GM12878 (cell line): ENCODE measurements at regions not wholly inside any gene's neighbourhood (a gene's known extent, or its start where the extent isn't known, plus 50 kb on each side); places are given as distances from the start of the nearest gene placed in this dataset.

ENCODE experiments used
- CTCF ChIP-seq, 3 experiments: IDR thresholded peaks in 2 of 3; conservative IDR thresholded peaks in 1 of 3; 2 replicates each; pipeline ENCODE4 v1.5.1; 2011; ENCODE audit warnings: low read depth in 3 of 3, low read length in 3 of 3, mild to moderate bottlenecking in 3 of 3, control low read depth in 2 of 3, moderate library complexity in 2 of 3, inconsistent platforms in 1 of 3, mixed read lengths in 1 of 3; ENCODE audit not compliant: control insufficient read depth in 2 of 3, insufficient read depth in 1 of 3; ENCODE audit errors: extremely low read depth in 1 of 3
- DPF2 ChIP-seq: fragments of 450-650 bp; IDR thresholded peaks from 2 replicates; pipeline ENCODE4 v1.6.1; 2017; ENCODE audit warnings: mild to moderate bottlenecking
- EP300 ChIP-seq, 2 experiments: fragments of 150-350 bp in 1 of 2; IDR thresholded peaks; 2 replicates each; pipeline ENCODE4 v1.6.1; 2011 to 2012; ENCODE audit warnings: low read depth in 2 of 2, low read length in 2 of 2, borderline replicate concordance in 1 of 2, improper control_type of control experiment in 1 of 2, inconsistent platforms in 1 of 2; ENCODE audit not compliant: control insufficient read depth in 1 of 2
- ESRRA ChIP-seq: IDR thresholded peaks from 2 replicates; pipeline ENCODE4 v1.6.1; 2012; ENCODE audit warnings: mild to moderate bottlenecking, low read length, improper control_type of control experiment
- EZH2 ChIP-seq: IDR thresholded peaks from 2 replicates; pipeline ENCODE4 v1.6.1; 2012; ENCODE audit warnings: low read depth, mild to moderate bottlenecking, control low read depth, inconsistent platforms, low read length, borderline replicate concordance; ENCODE audit not compliant: control insufficient read depth
- RAD21 ChIP-seq: IDR thresholded peaks from 2 replicates; pipeline ENCODE4 v1.6.1; 2011; ENCODE audit warnings: mild to moderate bottlenecking, low read depth, low read length, moderate library complexity; ENCODE audit not compliant: insufficient read depth
- RAD51 ChIP-seq: fragments of 450-650 bp; IDR thresholded peaks from 2 replicates; pipeline ENCODE4 v1.6.1; 2016; ENCODE audit warnings: moderate library complexity, mild to moderate bottlenecking, inconsistent platforms
- RFX5 ChIP-seq: IDR thresholded peaks from 2 replicates; pipeline ENCODE4 v1.6.1; 2011; ENCODE audit warnings: low read depth, low read length, improper control_type of control experiment
- SMC3 ChIP-seq: IDR thresholded peaks from 2 replicates; pipeline ENCODE4 v1.6.1; 2011; ENCODE audit warnings: low read length, improper control_type of control experiment, borderline replicate concordance
- SPI1 ChIP-seq: IDR thresholded peaks from 2 replicates; pipeline ENCODE4 v1.6.1; 2011; ENCODE audit warnings: low read depth, mild to moderate bottlenecking, low read length, moderate library complexity, borderline replicate concordance; ENCODE audit not compliant: insufficient read depth
- SRF ChIP-seq, 2 experiments: IDR thresholded peaks; 2 replicates each; pipeline ENCODE4 v1.6.1; 2011; ENCODE audit warnings: low read depth in 2 of 2, low read length in 2 of 2, mild to moderate bottlenecking in 1 of 2, moderate library complexity in 1 of 2
- USF2 ChIP-seq: IDR thresholded peaks from 2 replicates; pipeline ENCODE4 v1.6.1; 2011; ENCODE audit warnings: low read depth, low read length, improper control_type of control experiment, borderline replicate concordance
- ZNF217 ChIP-seq: fragments of 450-650 bp; IDR thresholded peaks from 2 replicates; pipeline ENCODE4 v1.6.1; 2017; ENCODE audit warnings: antibody characterized with exemption, mild to moderate bottlenecking
- ZNF274 ChIP-seq: IDR thresholded peaks from one replicate; pipeline ENCODE4 v1.8.0; 2011; ENCODE audit not compliant: insufficient read length, insufficient read depth

- TF ChIP-seq CTCF (IDR thresholded peaks at IDR 0.05 in 2 of 3, conservative IDR thresholded peaks at IDR 0.05 in 1 of 3; ENCODE audit: control insufficient read depth in 2 of 3, extremely low read depth in 1 of 3, insufficient read depth in 1 of 3, low read depth in 3 of 3, low read length in 3 of 3) (no peak), RFX5 (no peak), ESRRA (no peak), ZNF274 (no peak), RAD21 (no peak), SMC3 (no peak), SPI1 (no peak), EZH2 (no peak), ZNF217 (no peak), DPF2 (no peak), SRF (IDR thresholded peaks at IDR 0.05; ENCODE audit: low read depth in 2 of 2, low read length in 2 of 2) (no peak), EP300 (IDR thresholded peaks at IDR 0.05; ENCODE audit: borderline replicate concordance in 1 of 2, control insufficient read depth in 1 of 2, low read depth in 2 of 2, low read length in 2 of 2) (no peak), USF2 (no peak), RAD51 (no peak)
These were observed 1091.9 kb downstream of the NSUN3 start for GRCh38 chr3:95154766-95155165.
